SJCRH30 (cell line): ENCODE measurements at regions not wholly inside any gene's neighbourhood (a gene's known extent, or its start where the extent isn't known, plus 50 kb on each side); places are given as distances from the start of the nearest gene placed in this dataset.
A peak's percentile ranks its signal among the peaks of the same experiment; 100 is the strongest.

ENCODE experiments used
- DNase-seq, 2 experiments: peaks; one replicate each; pipeline ENCODE4 v3.0.0-alpha.2; 2015 to 2020
- H3K27ac ChIP-seq: fragments of 250-450 bp; sonication (Bioruptor Pico); 2 replicates; pipeline ENCODE4 v1.5.1; 2020; ENCODE audit warnings: mild to moderate bottlenecking, moderate library complexity
- H3K27me3 ChIP-seq: fragments of 250-450 bp; sonication (Bioruptor Pico); 2 replicates; pipeline ENCODE4 v1.5.1; 2020; ENCODE audit warnings: mild to moderate bottlenecking, moderate library complexity
- H3K36me3 ChIP-seq: fragments of 250-450 bp; sonication (Bioruptor Pico); 2 replicates; pipeline ENCODE4 v1.5.1; 2020; ENCODE audit warnings: mild to moderate bottlenecking, moderate library complexity
- H3K4me1 ChIP-seq: fragments of 250-450 bp; sonication (Bioruptor Pico); 2 replicates; pipeline ENCODE4 v1.5.1; 2020; ENCODE audit warnings: mild to moderate bottlenecking, moderate library complexity
- H3K4me3 ChIP-seq: fragments of 250-450 bp; sonication (Bioruptor Pico); 2 replicates; pipeline ENCODE4 v1.5.1; 2020; ENCODE audit warnings: mild to moderate bottlenecking, moderate library complexity
- H3K9me3 ChIP-seq: fragments of 250-450 bp; sonication (Bioruptor Pico); replicated peaks from 2 replicates; pipeline ENCODE4 v1.5.1; 2020; ENCODE audit warnings: mild to moderate bottlenecking, moderate library complexity

DNA sequence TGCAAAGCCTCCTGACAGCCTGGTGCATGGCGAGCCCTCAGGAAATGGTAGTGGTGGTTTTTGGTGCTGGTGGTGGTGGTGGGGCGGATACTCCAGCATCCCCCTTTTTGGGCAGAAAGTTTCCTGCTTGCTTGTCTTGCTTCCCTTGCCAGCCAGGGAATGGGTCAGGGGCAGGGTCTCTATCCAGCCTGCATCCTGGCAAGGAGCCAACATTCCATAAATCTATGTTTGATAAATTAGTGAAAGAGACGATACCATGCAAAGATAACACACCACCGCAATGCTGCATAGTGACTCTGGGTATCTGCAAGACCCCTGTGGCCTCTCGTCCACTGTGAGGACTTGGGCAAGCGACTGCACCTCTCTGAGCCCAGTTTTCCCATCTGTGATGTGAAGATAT, 246.2 kb downstream of the LRFN2 start:
- H3K4me1 ChIP-seq, result peaks cover 43% of the 10 kb centered on the region
- H3K9me3 ChIP-seq, result no peaks in the 10 kb centered on the region
- DNase-seq, result no peak
- no peak overlapping the region for H3K27ac ChIP-seq
- H3K4me3 ChIP-seq, result no peak overlapping the region
- no peaks in the 10 kb centered on the region for H3K36me3 ChIP-seq
- H3K27me3 ChIP-seq, result no peaks in the 10 kb centered on the region

DNA sequence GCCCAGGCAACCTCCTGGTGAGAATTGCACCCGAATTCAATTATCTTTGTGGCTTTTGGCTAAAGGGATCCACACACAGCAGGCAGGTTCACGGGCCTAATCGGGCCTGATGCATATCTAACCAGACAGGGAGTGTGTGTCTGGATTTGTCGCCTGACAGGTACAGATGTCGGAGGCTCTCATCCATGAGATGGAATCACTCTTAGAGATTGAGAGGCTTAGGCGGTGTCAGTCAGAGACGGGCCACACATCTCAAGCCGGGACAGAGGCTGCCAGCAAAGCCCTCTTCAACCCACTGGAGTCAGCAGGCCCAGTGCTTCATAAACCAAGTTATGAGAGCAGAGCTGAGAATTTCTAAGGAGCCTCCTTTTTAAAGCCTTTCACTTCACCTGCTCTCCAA, 247.0 kb downstream of the LRFN2 start:
- peaks cover 35% of the 10 kb centered on the region for H3K4me1 ChIP-seq
- H3K9me3 ChIP-seq, result no peaks in the 10 kb centered on the region
- no peak overlapping the region for H3K4me3 ChIP-seq
- H3K27ac ChIP-seq, result no peak overlapping the region
- no peak for DNase-seq
- no peaks in the 10 kb centered on the region for H3K36me3 ChIP-seq
- no peaks in the 10 kb centered on the region for H3K27me3 ChIP-seq

DNA sequence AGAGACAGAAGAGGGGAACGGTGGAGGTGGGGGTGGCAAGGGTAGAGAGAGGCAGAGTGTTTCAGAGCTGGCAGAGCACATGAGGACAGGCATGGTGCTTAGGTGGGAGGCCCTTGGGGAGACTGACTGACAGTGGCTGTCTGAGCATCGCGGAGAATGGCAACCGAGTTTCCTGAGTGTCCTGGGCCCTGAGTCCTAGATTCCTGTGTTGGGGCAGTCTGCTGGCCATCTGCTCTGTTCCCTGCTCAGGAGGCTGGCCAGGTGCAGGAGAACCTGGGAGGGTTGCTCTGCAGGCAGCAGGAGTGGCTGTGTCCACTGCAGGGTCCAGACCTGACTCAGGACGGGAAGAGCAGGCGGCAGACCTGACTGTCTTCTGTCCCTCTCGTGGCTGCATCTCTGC, 248.9 kb downstream of the LRFN2 start:
- Histone ChIP-seq H3K4me3 (no peak overlapping the region), H3K9me3 (no peaks in the 10 kb centered on the region), H3K4me1 (peaks cover 21% of the 10 kb centered on the region), H3K36me3 (no peaks in the 10 kb centered on the region), H3K27me3 (no peaks in the 10 kb centered on the region), H3K27ac (no peak overlapping the region)
- DNase-seq, result no peak

DNA sequence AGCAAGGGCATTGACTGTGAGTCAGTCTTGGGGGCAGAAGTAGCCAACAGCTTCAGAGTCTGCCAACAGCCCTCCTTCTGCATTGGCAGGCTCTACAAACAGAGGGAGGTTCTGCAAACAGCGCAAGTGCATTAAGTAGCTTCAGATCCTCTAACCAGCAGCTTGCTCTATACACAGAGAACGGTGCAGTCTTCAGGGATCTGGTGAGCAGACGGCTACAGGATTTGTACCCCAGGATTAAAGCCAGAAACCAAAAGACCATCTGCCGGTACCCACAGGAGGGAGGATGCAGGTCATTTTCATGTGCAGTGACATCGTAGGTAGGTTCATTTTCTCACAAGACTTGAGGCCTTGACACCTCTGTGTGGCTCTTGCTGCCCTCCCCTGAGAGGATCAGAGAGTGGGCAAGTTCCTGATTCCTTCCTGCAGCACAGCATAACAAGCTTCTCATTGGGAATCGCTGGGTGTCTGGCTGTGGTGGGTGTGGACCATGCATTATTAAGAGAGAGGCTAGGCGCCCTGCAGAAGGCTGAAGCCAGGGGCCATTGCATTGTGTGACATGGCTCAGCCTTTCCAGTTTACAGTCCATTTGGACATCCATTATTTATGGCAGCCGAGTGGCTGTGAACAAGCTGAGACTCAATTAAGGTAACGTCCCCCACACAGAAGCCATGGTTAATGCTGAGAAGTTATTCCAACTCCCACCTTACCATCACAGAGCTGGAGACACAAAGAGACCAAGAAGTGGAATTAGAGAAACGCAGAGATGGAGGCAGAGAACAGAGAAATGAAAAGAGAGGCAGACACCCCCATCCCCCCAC, 250.0 kb downstream of the LRFN2 start:
- Histone ChIP-seq H3K27ac (no peak overlapping the region), H3K27me3 (no peaks in the 10 kb centered on the region)

DNA sequence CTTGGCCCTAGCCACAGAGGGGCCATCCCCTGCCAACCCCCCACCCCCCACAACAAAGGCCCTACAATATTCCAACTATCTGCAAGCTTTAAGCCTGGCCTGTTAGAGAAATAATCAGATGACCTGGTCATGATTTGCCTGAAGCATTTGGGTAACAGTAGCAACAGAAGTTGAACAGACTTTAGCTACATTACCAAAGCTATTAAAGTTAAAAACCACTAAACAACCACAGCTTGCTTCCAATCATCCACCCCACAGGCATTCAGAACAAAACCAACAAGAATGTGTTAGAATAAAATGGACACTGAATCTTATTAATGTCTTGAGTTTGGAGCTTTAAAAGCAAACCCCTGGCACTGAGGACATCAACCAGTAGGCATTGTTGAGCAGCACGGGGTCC, 250.9 kb downstream of the LRFN2 start:
- Histone ChIP-seq H3K4me3 (no peak overlapping the region), H3K27me3 (no peaks in the 10 kb centered on the region), H3K27ac (no peak overlapping the region), H3K4me1 (peaks cover under 1% of the 10 kb centered on the region; the same call in 1 of the 2 replicates), H3K36me3 (no peaks in the 10 kb centered on the region), H3K9me3 (no peaks in the 10 kb centered on the region)
- DNase-seq, result no peak

More for the DNA sequence above, 250.0 kb downstream of the LRFN2 start:
- DNase-seq, result no peak
- Histone ChIP-seq H3K36me3 (no peaks in the 10 kb centered on the region), H3K4me3 (no peak overlapping the region), H3K4me1 (peaks cover 9% of the 10 kb centered on the region), H3K9me3 (no peaks in the 10 kb centered on the region)

DNA sequence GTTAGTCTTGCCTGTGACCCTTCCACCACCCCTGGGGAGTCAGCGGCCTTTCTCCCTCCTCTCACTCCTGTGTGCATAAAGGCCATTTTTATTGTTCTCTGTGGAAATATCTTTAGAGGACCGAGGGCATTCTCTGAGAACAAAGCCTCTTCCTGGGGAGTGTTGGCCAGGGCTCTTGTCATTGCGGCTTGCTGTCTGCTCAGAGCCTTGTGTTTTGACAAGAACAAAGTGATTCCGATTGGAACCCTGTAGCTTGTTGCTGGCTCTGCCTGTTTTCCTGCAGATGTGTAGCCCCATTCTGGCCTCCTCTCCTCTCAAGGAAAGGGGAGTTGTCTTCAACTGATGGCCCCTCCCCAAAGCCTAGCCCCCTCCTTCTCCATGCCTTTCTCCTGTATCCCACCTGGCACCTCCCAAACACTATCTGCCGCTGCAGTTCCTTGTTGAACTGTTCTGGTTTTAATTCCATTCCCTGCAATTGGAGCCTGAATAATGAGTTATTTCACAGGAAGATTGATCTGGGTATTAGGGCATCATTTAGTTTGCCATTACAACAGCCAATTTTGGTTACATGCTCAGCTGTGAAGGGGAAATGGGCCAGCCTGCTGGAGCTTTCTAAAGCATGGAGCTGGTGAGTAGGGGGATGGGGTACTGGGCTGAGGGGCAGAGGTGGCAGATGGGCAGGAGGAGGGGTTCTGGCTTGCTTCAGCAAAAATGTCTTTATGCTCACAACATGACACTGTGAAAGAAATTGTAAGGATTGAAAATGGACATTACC, 252.5 kb downstream of the LRFN2 start:
- Histone ChIP-seq H3K27ac (no peak overlapping the region), H3K4me3 (no peak overlapping the region), H3K9me3 (no peaks in the 10 kb centered on the region), H3K27me3 (no peaks in the 10 kb centered on the region), H3K36me3 (no peaks in the 10 kb centered on the region), H3K4me1 (peaks cover 9% of the 10 kb centered on the region; the same call in 1 of the 2 replicates)
- no peak for DNase-seq

DNA sequence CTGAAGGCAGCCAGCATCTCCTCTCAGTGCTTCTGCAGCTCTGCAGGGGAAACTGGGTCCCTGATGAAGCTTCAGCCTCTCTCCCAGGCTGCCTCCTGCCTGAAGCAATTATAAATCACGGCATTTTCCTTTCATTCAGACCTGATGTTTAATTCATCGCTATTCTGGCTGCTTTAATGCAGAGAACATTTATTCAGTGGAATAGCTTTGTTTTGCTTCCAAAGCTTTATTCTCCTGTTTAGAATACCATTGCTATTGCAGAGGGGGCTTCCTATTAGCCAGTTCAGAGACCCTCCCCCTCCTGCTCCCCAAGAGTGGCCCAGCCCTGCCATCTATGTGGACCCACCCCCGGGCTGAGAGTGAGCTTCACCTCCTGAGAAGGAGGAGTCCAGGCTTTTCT, 255.6 kb downstream of the LRFN2 start:
- no peak for DNase-seq
- Histone ChIP-seq H3K4me3 (no peak overlapping the region), H3K9me3 (no peaks in the 10 kb centered on the region), H3K36me3 (no peaks in the 10 kb centered on the region), H3K27ac (no peak overlapping the region), H3K4me1 (peaks cover 15% of the 10 kb centered on the region; the same call in 1 of the 2 replicates), H3K27me3 (no peaks in the 10 kb centered on the region)

DNA sequence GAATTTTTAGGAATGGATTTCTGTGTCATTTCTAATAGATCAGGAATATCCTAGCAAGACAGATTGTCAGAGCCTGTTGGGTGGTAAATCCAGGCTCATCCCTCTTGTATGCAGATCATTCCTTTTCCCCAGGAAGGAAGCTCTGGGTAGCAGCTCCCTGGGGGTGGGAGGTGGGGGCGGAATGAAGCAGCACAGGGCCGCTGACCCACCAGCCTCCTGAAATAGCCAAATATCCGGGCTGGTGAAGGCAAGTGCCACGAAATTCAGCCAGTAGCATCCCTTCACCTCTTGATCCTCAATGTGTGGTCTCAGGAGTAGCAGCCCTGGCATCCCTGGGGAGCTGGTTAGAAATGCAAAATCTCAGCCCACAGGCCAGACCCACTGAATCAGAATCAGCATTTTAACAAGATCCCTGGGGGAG, 256.9 kb downstream of the LRFN2 start:
- Histone ChIP-seq H3K36me3 (no peaks in the 10 kb centered on the region), H3K9me3 (no peaks in the 10 kb centered on the region), H3K27ac (no peak overlapping the region), H3K27me3 (no peaks in the 10 kb centered on the region), H3K4me1 (peaks cover 16% of the 10 kb centered on the region; the same call in 1 of the 2 replicates), H3K4me3 (no peak overlapping the region)
- DNase-seq, result peak in 1 of 2 experiments; percentile 39

DNA sequence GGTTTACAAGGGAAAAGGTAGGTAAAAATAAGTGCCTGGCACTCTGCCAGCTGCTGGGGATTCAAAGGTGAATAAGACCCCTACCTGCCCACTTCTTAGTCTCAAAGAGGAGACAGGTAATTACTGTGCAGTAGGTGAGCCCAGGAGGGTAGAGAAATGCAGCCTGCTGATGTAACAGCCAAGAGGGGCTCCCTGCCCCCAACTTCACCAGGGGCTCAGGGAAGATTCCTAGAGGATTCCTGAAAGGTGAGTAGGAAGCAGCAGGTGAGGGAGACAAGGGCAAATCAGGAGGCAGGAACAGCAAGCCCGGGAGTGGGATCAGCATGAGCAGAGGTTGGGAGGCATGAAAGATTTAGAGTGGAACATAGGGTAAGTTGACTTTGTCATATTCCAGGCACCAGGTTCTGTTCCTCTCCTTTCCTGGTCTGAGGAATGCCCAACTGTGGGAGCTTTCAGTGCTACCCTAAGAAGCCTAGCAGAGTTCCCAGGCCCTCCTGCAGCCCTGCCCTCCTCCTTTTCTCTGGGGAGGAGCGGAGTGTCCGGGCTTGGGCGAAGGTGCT, 258.1 kb downstream of the LRFN2 start:
- Histone ChIP-seq H3K27ac (no peak overlapping the region), H3K4me3 (no peak overlapping the region), H3K9me3 (no peaks in the 10 kb centered on the region), H3K36me3 (no peaks in the 10 kb centered on the region), H3K27me3 (no peaks in the 10 kb centered on the region), H3K4me1 (peaks cover 16% of the 10 kb centered on the region; the same call in 1 of the 2 replicates)
- no peak for DNase-seq

DNA sequence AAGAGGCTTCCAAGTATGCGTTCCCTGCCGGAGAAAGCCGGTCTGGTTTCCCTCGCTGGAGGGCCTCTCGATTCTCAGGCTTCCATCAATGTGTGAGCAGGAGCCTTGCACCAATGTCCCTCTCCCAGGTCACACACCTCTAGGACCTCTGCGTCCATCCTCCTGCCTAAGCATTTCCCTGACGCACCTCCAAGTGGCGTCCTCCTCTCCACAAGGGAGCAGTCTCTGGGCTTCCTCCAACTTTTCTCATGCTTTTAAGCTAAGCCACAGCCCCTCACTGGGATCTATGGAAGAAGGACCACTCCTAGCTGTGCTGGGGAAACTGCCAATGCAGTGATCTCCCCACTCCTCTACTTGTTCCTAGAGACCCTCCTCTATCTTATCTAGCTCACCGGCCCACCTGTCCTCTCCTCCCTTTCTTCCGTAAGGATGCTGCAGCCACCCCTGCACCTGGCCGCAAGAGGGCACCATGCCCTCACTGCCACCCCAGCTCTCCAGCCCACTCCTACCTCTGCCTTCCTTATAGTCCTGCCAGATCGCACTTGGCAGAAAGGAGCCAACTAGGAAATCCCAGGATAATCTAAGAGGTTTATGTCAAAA, 258.7 kb downstream of the LRFN2 start:
- no peak overlapping the region for H3K27ac ChIP-seq
- DNase-seq, result no peak
- H3K27me3 ChIP-seq, result no peaks in the 10 kb centered on the region
- no peaks in the 10 kb centered on the region for H3K9me3 ChIP-seq
- no peaks in the 10 kb centered on the region for H3K36me3 ChIP-seq
- H3K4me1 ChIP-seq, result peaks cover 16% of the 10 kb centered on the region; the same call in 1 of the 2 replicates
- no peak overlapping the region for H3K4me3 ChIP-seq

DNA sequence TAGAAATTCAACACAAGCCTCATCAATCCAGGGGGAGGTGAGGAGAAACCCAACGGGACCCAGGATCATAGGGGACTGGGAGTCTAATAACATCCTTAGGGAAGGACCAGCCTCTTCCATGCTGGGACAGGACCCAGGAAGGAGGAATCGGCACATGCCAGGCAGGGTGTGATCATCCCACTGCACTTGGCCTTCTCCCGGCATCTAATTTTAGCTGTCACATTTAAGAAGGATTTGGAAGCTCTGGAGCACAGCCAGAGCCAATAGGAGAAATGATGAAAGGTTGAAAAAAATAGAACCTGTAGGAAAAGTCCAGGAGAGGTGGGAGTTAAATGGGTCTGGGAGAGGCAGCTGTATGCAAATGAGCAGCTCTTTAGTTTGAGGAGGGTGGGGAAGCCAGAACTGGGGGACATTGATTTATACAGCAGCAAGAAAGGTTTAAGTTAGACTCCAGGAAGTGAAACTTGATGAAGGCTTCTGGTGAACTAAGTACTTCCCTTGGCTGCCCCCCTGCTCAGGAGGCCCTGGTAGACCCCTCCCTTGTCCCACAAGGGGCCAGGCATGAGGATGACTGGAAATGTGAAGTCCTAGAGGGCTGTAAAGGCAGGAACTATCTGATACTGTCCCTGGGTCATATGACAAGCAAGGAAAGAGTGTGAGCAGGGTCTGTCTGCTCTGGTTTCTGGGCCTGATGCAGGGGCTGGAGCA, 260.3 kb downstream of the LRFN2 start:
- Histone ChIP-seq H3K27me3 (no peaks in the 10 kb centered on the region), H3K27ac (no peak overlapping the region), H3K36me3 (no peaks in the 10 kb centered on the region), H3K9me3 (no peaks in the 10 kb centered on the region), H3K4me1 (peaks cover 16% of the 10 kb centered on the region; the same call in 1 of the 2 replicates), H3K4me3 (no peak overlapping the region)
- DNase-seq, result peak in 1 of 2 experiments; percentile 20

DNA sequence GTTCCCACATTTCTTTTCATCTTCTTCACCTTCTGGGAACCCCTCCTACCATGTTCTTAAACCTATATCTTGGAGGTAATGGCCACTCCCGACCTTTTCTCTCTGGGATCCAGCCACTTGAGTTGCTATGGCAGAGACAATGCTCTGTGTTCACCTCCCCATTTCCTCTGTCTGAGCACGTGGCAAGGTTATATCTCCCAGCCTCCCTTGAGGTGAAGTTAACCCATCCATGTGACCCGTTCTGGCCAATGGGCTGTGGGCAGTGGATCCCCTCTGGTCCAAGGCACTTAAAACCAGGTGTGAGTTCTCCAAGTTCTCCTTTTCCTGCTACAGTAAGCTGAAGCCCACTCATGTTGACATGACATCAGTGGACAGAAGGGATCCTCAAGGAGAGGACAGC, 261.4 kb downstream of the LRFN2 start:
- H3K27me3 ChIP-seq, result no peaks in the 10 kb centered on the region
- no peak overlapping the region for H3K27ac ChIP-seq
- H3K4me1 ChIP-seq, result peaks cover 16% of the 10 kb centered on the region; the same call in 1 of the 2 replicates
- no peak for DNase-seq
- H3K36me3 ChIP-seq, result no peaks in the 10 kb centered on the region
- no peaks in the 10 kb centered on the region for H3K9me3 ChIP-seq
- H3K4me3 ChIP-seq, result no peak overlapping the region

DNA sequence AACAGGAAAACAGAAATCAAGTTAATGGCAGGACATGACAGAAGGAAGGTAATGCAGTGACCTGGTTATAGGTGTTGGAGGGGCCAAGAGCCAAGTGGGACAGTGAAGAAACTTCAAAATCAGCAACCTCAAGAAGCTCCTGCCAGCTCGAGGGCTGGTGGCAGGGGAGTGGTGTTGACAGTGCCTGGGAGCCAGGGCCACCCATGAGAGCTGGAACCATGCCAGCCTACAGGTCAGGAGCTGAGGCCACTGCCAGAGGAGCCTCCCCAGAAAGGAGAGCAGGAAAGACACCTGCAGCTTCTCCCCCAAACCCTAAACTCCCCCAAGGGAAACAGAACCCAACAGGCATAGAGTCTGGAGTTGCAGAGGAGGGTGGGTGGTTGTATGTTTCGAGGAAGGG, 262.1 kb downstream of the LRFN2 start:
- Histone ChIP-seq H3K27me3 (no peaks in the 10 kb centered on the region), H3K9me3 (no peaks in the 10 kb centered on the region)
- peak; percentile 13 to 28 for DNase-seq

More for the DNA sequence above, 262.1 kb downstream of the LRFN2 start:
- no peak overlapping the region for H3K27ac ChIP-seq
- H3K36me3 ChIP-seq, result no peaks in the 10 kb centered on the region
- H3K4me3 ChIP-seq, result no peak overlapping the region
- H3K4me1 ChIP-seq, result peaks cover 10% of the 10 kb centered on the region; the same call in 1 of the 2 replicates
